ENCODE measurements at regions not wholly inside any gene's neighbourhood (a gene's known extent, or its start where the extent isn't known, plus 50 kb on each side); places are given as distances from the start of the nearest gene placed in this dataset.

GRCh38 chr1:5651027-5651410 lies 341.2 kb downstream of the NPHP4 start:
- no peak for DNase-seq

GRCh38 chr1:5650283-5651026 lies 341.8 kb downstream of the NPHP4 start:
- no peak for DNase-seq

GRCh38 chr1:5649795-5650194 lies 342.4 kb downstream of the NPHP4 start:
- DNase-seq: no peak

- DNase-seq: no peak
Measured at GRCh38 chr1:5649166-5649551, 343.1 kb downstream of the NPHP4 start.

GRCh38 chr1:5648410-5649165 lies 343.6 kb downstream of the NPHP4 start:
- no peak for DNase-seq

GRCh38 chr1:5647234-5647633 lies 345.0 kb downstream of the NPHP4 start:
- DNase-seq: no peak

GRCh38 chr1:5646486-5647149 lies 345.6 kb downstream of the NPHP4 start:
- no peak for DNase-seq

GRCh38 chr1:5645929-5646328 lies 346.3 kb downstream of the NPHP4 start:
- no peak for DNase-seq

GRCh38 chr1:5645135-5645399 lies 347.2 kb downstream of the NPHP4 start:
- DNase-seq: no peak

GRCh38 chr1:5644281-5645134 lies 347.7 kb downstream of the NPHP4 start:
- no peak for DNase-seq

GRCh38 chr1:5643360-5644107 lies 348.7 kb downstream of the NPHP4 start:
- no peak for DNase-seq

GRCh38 chr1:5640845-5641244 lies 351.4 kb downstream of the NPHP4 start:
- DNase-seq: peak; percentile 3

GRCh38 chr1:5639106-5639722 lies 353.0 kb downstream of the NPHP4 start:
- no peak for DNase-seq

GRCh38 chr1:5638582-5638981 lies 353.6 kb downstream of the NPHP4 start:
- DNase-seq: no peak

GRCh38 chr1:5637171-5637570 lies 355.1 kb downstream of the NPHP4 start:
- peak; percentile 11 for DNase-seq

- no peak for DNase-seq
Measured at GRCh38 chr1:5634893-5635292, 357.3 kb downstream of the NPHP4 start.

- DNase-seq: no peak
Measured at GRCh38 chr1:5632814-5633213, 359.4 kb downstream of the NPHP4 start.

- DNase-seq: no peak
Measured at GRCh38 chr1:5632224-5632623, 360.0 kb downstream of the NPHP4 start.

- DNase-seq: no peak
Measured at GRCh38 chr1:5628416-5628815, 363.8 kb downstream of the NPHP4 start.

GRCh38 chr1:5623399-5623798 lies 368.8 kb downstream of the NPHP4 start:
- no peak for DNase-seq

GRCh38 chr1:5622412-5622811 lies 369.8 kb downstream of the NPHP4 start:
- DNase-seq: no peak

- DNase-seq: no peak
Measured at GRCh38 chr1:5621692-5622091, 370.5 kb downstream of the NPHP4 start.

Data from CD4-positive, alpha-beta T cell treated with Interleukin-4 for 4 hours (primary cell).